ENCODE measurements at regions not wholly inside any gene's neighbourhood (a gene's known extent, or its start where the extent isn't known, plus 50 kb on each side); places are given as distances from the start of the nearest gene placed in this dataset.

GRCh38 chr1:193411215-193411614 lies 224.8 kb upstream of the B3GALT2 start:
- no peak for DNase-seq (ENCODE audit: low read depth, low spot score)
- H3K4me2 ChIP-seq (ENCODE audit: insufficient read depth, low read length), result no peak overlapping the region
- no peak overlapping the region for H3K27ac ChIP-seq (ENCODE audit: insufficient read depth, low read depth, low read length)
- FAIRE-seq, result no peak
- ChIA-PET CTCF (no interaction called here), POLR2A (no interaction called here)
- no peak overlapping the region for H2AFZ ChIP-seq (ENCODE audit: low read depth, low read length)
- H3K27me3 ChIP-seq (ENCODE audit: control insufficient read depth in 2 of 2, insufficient read depth in 2 of 2, low read length in 2 of 2), result no peaks in the 10 kb centered on the region
- no peaks in the 10 kb centered on the region for H3K36me3 ChIP-seq (ENCODE audit: control insufficient read depth in 2 of 2, extremely low read depth in 1 of 2, insufficient read depth in 2 of 2, low read length in 2 of 2)
- H3K4me1 ChIP-seq (ENCODE audit: control insufficient read depth, extremely low read depth, insufficient read depth, low read length), result peaks cover 11% of the 10 kb centered on the region
- no TSS peak for BruUV-seq (replicated peaks)
- no peaks in the 10 kb centered on the region for H3K9me3 ChIP-seq (replicated peaks; ENCODE audit: control insufficient read depth, insufficient read depth, low read length)
- no peaks in the 10 kb centered on the region for H4K20me1 ChIP-seq (replicated peaks; ENCODE audit: control insufficient read depth, extremely low read depth, insufficient read depth, low read length)
- H3K9me1 ChIP-seq (replicated peaks; ENCODE audit: control insufficient read depth, extremely low read depth, insufficient read depth, low read length), result no peaks in the 10 kb centered on the region
- TF ChIP-seq POLR2A (IDR thresholded peaks at IDR 0.05; ENCODE audit: low read depth, low read length) (no peak), JUN (IDR thresholded peaks at IDR 0.05; ENCODE audit: borderline replicate concordance, insufficient read depth, insufficient read length, low read depth) (no peak), GATA2 (IDR thresholded peaks at IDR 0.05; ENCODE audit: insufficient read depth, insufficient read length, low read depth, low read length) (no peak), MYC (IDR thresholded peaks at IDR 0.05; ENCODE audit: low read depth, low read length) (no peak), CTCF (IDR thresholded peaks at IDR 0.05; ENCODE audit: extremely low read depth in 1 of 2, insufficient read depth in 1 of 2, low read depth in 1 of 2, low read length in 2 of 2) (no peak), EZH2 (IDR thresholded peaks at IDR 0.05; ENCODE audit: borderline replicate concordance, low read depth, low read length, severe bottlenecking) (no peak), MAX (IDR thresholded peaks at IDR 0.05; ENCODE audit: insufficient read depth, insufficient read length) (no peak), POLR2AphosphoS5 (IDR thresholded peaks at IDR 0.05; ENCODE audit: insufficient read depth, low read depth, low read length) (no peak), FOS (IDR thresholded peaks at IDR 0.05; ENCODE audit: borderline replicate concordance, insufficient read depth, low read length) (no peak)
- no peak overlapping the region for H3K4me3 ChIP-seq (replicated peaks in 1 of 3; ENCODE audit: insufficient read depth in 1 of 3, low read depth in 1 of 3, low read length in 3 of 3)
- H3K9ac ChIP-seq (replicated peaks; ENCODE audit: extremely low read depth, insufficient read depth, low read length), result no peak overlapping the region
- H3K79me2 ChIP-seq (ENCODE audit: control insufficient read depth, insufficient read depth, low read length), result no peaks in the 10 kb centered on the region
- intact Hi-C loops (cut with micrococcal nuclease) (loop anchor here (10.0 kb wide), 1 partner anchor 654 kb away; no protein-coding TSS in a partner anchor), dilution Hi-C loops (cut with MboI; ENCODE audit: extremely low pct_ligation_motif_present, low sequenced_read_pairs) (no loop called here)
